ENCODE measurements at regions not wholly inside any gene's neighbourhood (a gene's known extent, or its start where the extent isn't known, plus 50 kb on each side); places are given as distances from the start of the nearest gene placed in this dataset.

DNA sequence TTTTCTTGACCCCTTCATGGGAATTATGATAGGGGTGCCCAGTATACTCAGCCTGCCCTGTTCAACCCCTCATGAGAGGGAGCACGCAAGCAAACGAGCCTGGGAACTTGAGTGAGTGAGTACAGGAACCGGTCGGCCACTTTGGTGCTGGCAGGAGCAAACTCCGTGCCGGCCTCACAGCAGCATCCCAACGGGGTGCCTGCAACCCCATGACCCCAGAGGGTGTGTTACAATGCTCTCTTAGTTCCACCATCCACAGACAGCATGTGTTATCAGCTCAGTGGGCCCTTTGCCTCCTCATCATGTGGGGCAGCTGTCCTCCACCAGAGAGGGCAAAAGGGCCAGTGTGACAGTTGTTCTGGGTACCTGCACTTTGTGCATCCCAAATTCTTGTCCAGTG is 289.8 kb downstream of the FRK start:
- Histone ChIP-seq H3K27me3 (ENCODE audit: control insufficient read depth in 2 of 2, insufficient read depth in 2 of 2, low read length in 2 of 2) (no peaks in the 10 kb centered on the region), H3K36me3 (ENCODE audit: control insufficient read depth in 2 of 2, extremely low read depth in 1 of 2, insufficient read depth in 2 of 2, low read length in 2 of 2) (no peaks in the 10 kb centered on the region), H3K9ac (replicated peaks; ENCODE audit: extremely low read depth, insufficient read depth, low read length) (no peak overlapping the region), H3K27ac (ENCODE audit: insufficient read depth, low read depth, low read length) (no peak overlapping the region), H4K20me1 (replicated peaks; ENCODE audit: control insufficient read depth, extremely low read depth, insufficient read depth, low read length) (no peaks in the 10 kb centered on the region), H3K4me3 (replicated peaks in 1 of 3; ENCODE audit: insufficient read depth in 1 of 3, low read depth in 1 of 3, low read length in 3 of 3) (no peak overlapping the region), H2AFZ (ENCODE audit: low read depth, low read length) (no peak overlapping the region), H3K4me1 (ENCODE audit: control insufficient read depth, extremely low read depth, insufficient read depth, low read length) (no peaks in the 10 kb centered on the region), H3K4me2 (ENCODE audit: insufficient read depth, low read length) (no peak overlapping the region), H3K9me3 (replicated peaks; ENCODE audit: control insufficient read depth, insufficient read depth, low read length) (peaks cover 2% of the 10 kb centered on the region), H3K79me2 (ENCODE audit: control insufficient read depth, insufficient read depth, low read length) (no peaks in the 10 kb centered on the region), H3K9me1 (replicated peaks; ENCODE audit: control insufficient read depth, extremely low read depth, insufficient read depth, low read length) (no peaks in the 10 kb centered on the region)
- POLR2A ChIA-PET, result no interaction called here
- intact Hi-C loops (cut with micrococcal nuclease), result no loop called here
- dilution Hi-C loops (cut with MboI; ENCODE audit: extremely low pct_ligation_motif_present, low sequenced_read_pairs), result no loop called here
- DNase-seq (ENCODE audit: low read depth, low spot score) (no peak), FAIRE-seq (no peak)
- CTCF ChIA-PET, result no interaction called here
- no peak for TF ChIP-seq POLR2A (IDR thresholded peaks at IDR 0.05; ENCODE audit: low read depth, low read length)
- TF ChIP-seq MYC (IDR thresholded peaks at IDR 0.05; ENCODE audit: low read depth, low read length), result no peak
- TF ChIP-seq FOS (IDR thresholded peaks at IDR 0.05; ENCODE audit: borderline replicate concordance, insufficient read depth, low read length), result no peak
- TF ChIP-seq EZH2 (IDR thresholded peaks at IDR 0.05; ENCODE audit: borderline replicate concordance, low read depth, low read length, severe bottlenecking), result no peak
- TF ChIP-seq, protein P1, sequence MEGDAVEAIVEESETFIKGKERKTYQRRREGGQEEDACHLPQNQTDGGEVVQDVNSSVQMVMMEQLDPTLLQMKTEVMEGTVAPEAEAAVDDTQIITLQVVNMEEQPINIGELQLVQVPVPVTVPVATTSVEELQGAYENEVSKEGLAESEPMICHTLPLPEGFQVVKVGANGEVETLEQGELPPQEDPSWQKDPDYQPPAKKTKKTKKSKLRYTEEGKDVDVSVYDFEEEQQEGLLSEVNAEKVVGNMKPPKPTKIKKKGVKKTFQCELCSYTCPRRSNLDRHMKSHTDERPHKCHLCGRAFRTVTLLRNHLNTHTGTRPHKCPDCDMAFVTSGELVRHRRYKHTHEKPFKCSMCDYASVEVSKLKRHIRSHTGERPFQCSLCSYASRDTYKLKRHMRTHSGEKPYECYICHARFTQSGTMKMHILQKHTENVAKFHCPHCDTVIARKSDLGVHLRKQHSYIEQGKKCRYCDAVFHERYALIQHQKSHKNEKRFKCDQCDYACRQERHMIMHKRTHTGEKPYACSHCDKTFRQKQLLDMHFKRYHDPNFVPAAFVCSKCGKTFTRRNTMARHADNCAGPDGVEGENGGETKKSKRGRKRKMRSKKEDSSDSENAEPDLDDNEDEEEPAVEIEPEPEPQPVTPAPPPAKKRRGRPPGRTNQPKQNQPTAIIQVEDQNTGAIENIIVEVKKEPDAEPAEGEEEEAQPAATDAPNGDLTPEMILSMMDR (IDR thresholded peaks at IDR 0.05; ENCODE audit: extremely low read depth in 1 of 2, insufficient read depth in 1 of 2, low read depth in 1 of 2, low read length in 2 of 2), result no peak
- TF ChIP-seq, protein P2, sequence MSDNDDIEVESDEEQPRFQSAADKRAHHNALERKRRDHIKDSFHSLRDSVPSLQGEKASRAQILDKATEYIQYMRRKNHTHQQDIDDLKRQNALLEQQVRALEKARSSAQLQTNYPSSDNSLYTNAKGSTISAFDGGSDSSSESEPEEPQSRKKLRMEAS (IDR thresholded peaks at IDR 0.05; ENCODE audit: insufficient read depth, insufficient read length), result no peak
- no peak for TF ChIP-seq POLR2AphosphoS5 (IDR thresholded peaks at IDR 0.05; ENCODE audit: insufficient read depth, low read depth, low read length)
- no peak for TF ChIP-seq JUN (IDR thresholded peaks at IDR 0.05; ENCODE audit: borderline replicate concordance, insufficient read depth, insufficient read length, low read depth)
- no peak for TF ChIP-seq GATA2 (IDR thresholded peaks at IDR 0.05; ENCODE audit: insufficient read depth, insufficient read length, low read depth, low read length)
- BruUV-seq (replicated peaks), result no TSS peak
